NCI-H2171 (cell line): ENCODE measurements at regions not wholly inside any gene's neighbourhood (a gene's known extent, or its start where the extent isn't known, plus 50 kb on each side); places are given as distances from the start of the nearest gene placed in this dataset.

Source experiments
- DNase-seq: peaks from one replicate; lab custom pipeline; 2025; lab: John Stamatoyannopoulos, UW

GRCh38 chr19:28414748-28415147 lies 798.2 kb downstream of the UQCRFS1 start:
- no peak for DNase-seq

- no peak for DNase-seq
Measured at GRCh38 chr19:28409859-28410258, 803.1 kb downstream of the UQCRFS1 start.

GRCh38 chr19:28406966-28407365 lies 806.0 kb downstream of the UQCRFS1 start:
- no peak for DNase-seq

GRCh38 chr19:28405346-28405742 lies 807.6 kb downstream of the UQCRFS1 start:
- DNase-seq = no peak

- DNase-seq = no peak
Measured at GRCh38 chr19:28404472-28404871, 808.5 kb downstream of the UQCRFS1 start.

- DNase-seq = no peak
Measured at GRCh38 chr19:28403690-28404089, 809.3 kb downstream of the UQCRFS1 start.

GRCh38 chr19:28402701-28403290 lies 810.2 kb downstream of the UQCRFS1 start:
- DNase-seq = no peak

GRCh38 chr19:28401739-28402424 lies 811.1 kb downstream of the UQCRFS1 start:
- no peak for DNase-seq

- no peak for DNase-seq
Measured at GRCh38 chr19:28400953-28401671, 811.8 kb downstream of the UQCRFS1 start.

- no peak for DNase-seq
Measured at GRCh38 chr19:28399187-28399586, 813.8 kb downstream of the UQCRFS1 start.

GRCh38 chr19:28397800-28398199 lies 815.2 kb downstream of the UQCRFS1 start:
- no peak for DNase-seq

- no peak for DNase-seq
Measured at GRCh38 chr19:28397306-28397705, 815.6 kb downstream of the UQCRFS1 start.

GRCh38 chr19:28396287-28396831 lies 816.6 kb downstream of the UQCRFS1 start:
- DNase-seq = no peak

- no peak for DNase-seq
Measured at GRCh38 chr19:28394725-28395124, 818.2 kb downstream of the UQCRFS1 start.

- DNase-seq = no peak
Measured at GRCh38 chr19:28393574-28394336, 819.2 kb downstream of the UQCRFS1 start.

GRCh38 chr19:28388988-28389387 lies 824.0 kb downstream of the UQCRFS1 start:
- no peak for DNase-seq

GRCh38 chr19:28387507-28387906 lies 825.4 kb downstream of the UQCRFS1 start:
- DNase-seq = no peak

- DNase-seq = no peak
Measured at GRCh38 chr19:28386470-28386869, 826.5 kb downstream of the UQCRFS1 start.

GRCh38 chr19:28386066-28386465 lies 826.9 kb downstream of the UQCRFS1 start:
- no peak for DNase-seq

- no peak for DNase-seq
Measured at GRCh38 chr19:28377077-28377476, 835.9 kb downstream of the UQCRFS1 start.

GRCh38 chr19:28374971-28375370 lies 838.0 kb downstream of the UQCRFS1 start:
- no peak for DNase-seq

GRCh38 chr19:28372576-28373247 lies 840.2 kb downstream of the UQCRFS1 start:
- no peak for DNase-seq
